ENCODE measurements at regions not wholly inside any gene's neighbourhood (a gene's known extent, or its start where the extent isn't known, plus 50 kb on each side); places are given as distances from the start of the nearest gene placed in this dataset.

DNA sequence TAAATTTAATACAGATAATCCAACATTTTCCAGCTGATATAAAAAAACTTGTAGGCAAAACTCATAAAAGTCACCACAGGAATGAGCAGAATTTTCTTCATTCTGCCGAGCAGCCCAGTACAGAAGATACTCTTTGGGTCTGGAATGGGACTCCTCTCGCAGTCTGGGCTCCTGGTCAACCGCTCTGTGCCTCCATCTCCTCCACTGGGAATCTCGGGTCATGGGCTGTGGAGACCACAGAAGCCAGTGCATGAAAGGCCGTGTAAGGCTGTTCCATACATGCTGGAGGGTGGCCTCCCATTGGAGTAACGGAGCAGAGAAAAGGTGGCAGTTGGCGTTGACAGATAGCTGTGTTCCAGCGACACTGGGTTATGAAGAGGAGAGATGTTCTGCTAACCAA lies 616.4 kb upstream of the MGMT start:
- no peak overlapping the region for H3K4me3 ChIP-seq (ENCODE audit: low read depth, low read length, poor library complexity, severe bottlenecking)
- H3K9ac ChIP-seq (ENCODE audit: low read length), result no peak overlapping the region
- no peak for TF ChIP-seq EZH2 (IDR thresholded peaks at IDR 0.05; ENCODE audit: borderline replicate concordance, low read length)
- TF ChIP-seq, protein P1, sequence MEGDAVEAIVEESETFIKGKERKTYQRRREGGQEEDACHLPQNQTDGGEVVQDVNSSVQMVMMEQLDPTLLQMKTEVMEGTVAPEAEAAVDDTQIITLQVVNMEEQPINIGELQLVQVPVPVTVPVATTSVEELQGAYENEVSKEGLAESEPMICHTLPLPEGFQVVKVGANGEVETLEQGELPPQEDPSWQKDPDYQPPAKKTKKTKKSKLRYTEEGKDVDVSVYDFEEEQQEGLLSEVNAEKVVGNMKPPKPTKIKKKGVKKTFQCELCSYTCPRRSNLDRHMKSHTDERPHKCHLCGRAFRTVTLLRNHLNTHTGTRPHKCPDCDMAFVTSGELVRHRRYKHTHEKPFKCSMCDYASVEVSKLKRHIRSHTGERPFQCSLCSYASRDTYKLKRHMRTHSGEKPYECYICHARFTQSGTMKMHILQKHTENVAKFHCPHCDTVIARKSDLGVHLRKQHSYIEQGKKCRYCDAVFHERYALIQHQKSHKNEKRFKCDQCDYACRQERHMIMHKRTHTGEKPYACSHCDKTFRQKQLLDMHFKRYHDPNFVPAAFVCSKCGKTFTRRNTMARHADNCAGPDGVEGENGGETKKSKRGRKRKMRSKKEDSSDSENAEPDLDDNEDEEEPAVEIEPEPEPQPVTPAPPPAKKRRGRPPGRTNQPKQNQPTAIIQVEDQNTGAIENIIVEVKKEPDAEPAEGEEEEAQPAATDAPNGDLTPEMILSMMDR (IDR thresholded peaks at IDR 0.05; ENCODE audit: low read length), result no peak
- no peaks in the 10 kb centered on the region for H3K36me3 ChIP-seq (ENCODE audit: insufficient read depth, low read length)
- H3K9me2 ChIP-seq (ENCODE audit: low read depth, low read length), result no peaks in the 10 kb centered on the region
- no peak overlapping the region for H3K27ac ChIP-seq (ENCODE audit: low read depth, low read length, poor library complexity, severe bottlenecking)
- H3K79me2 ChIP-seq (ENCODE audit: insufficient read depth, low read length), result no peaks in the 10 kb centered on the region
- no peaks in the 10 kb centered on the region for H4K20me1 ChIP-seq (ENCODE audit: insufficient read depth, low read length)
- H3K4me2 ChIP-seq (ENCODE audit: low read length), result no peak overlapping the region
- H3F3A ChIP-seq (ENCODE audit: insufficient read depth, low read length), result no peaks in the 10 kb centered on the region
- no peaks in the 10 kb centered on the region for H3K4me1 ChIP-seq (ENCODE audit: insufficient read depth, low read length, severe bottlenecking)
- no peak overlapping the region for H2AFZ ChIP-seq (ENCODE audit: low read length)
- no peaks in the 10 kb centered on the region for H3K9me3 ChIP-seq (ENCODE audit: low read length)
- no peaks in the 10 kb centered on the region; the same call in 1 of the 2 replicates for H3K27me3 ChIP-seq (ENCODE audit: insufficient read depth, low read length)

DNA sequence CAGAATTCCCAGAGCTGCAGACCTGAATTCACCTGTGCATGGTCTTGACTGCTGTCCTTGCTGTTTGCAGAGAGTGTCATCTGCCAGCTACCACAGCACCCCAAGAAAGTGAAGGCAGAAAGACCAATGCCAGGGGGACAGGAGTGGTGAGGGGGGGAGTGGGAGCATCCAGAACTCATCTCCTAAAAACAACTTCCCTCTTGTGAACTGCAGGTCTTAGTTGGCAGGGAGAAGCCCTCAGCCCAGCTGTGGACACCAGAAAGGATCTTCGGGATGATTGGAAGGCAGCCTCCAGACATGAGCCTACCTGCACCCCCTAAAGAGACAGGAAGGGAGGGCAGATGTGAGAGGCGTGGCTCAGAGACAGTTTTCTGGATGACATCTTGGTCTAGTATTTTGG lies 615.8 kb upstream of the MGMT start:
- Histone ChIP-seq H3K36me3 (ENCODE audit: insufficient read depth, low read length) (no peaks in the 10 kb centered on the region), H3K27ac (ENCODE audit: low read depth, low read length, poor library complexity, severe bottlenecking) (no peak overlapping the region), H3K4me3 (ENCODE audit: low read depth, low read length, poor library complexity, severe bottlenecking) (no peak overlapping the region), H3F3A (ENCODE audit: insufficient read depth, low read length) (no peaks in the 10 kb centered on the region), H3K79me2 (ENCODE audit: insufficient read depth, low read length) (no peaks in the 10 kb centered on the region), H2AFZ (ENCODE audit: low read length) (no peak overlapping the region), H3K4me2 (ENCODE audit: low read length) (no peak overlapping the region), H3K4me1 (ENCODE audit: insufficient read depth, low read length, severe bottlenecking) (no peaks in the 10 kb centered on the region), H3K9me2 (ENCODE audit: low read depth, low read length) (no peaks in the 10 kb centered on the region), H4K20me1 (ENCODE audit: insufficient read depth, low read length) (no peaks in the 10 kb centered on the region), H3K27me3 (ENCODE audit: insufficient read depth, low read length) (no peaks in the 10 kb centered on the region; the same call in 1 of the 2 replicates), H3K9me3 (ENCODE audit: low read length) (no peaks in the 10 kb centered on the region), H3K9ac (ENCODE audit: low read length) (no peak overlapping the region)
- no peak for TF ChIP-seq EZH2 (IDR thresholded peaks at IDR 0.05; ENCODE audit: borderline replicate concordance, low read length)
- TF ChIP-seq, protein P1 (IDR thresholded peaks at IDR 0.05; ENCODE audit: low read length), result no peak

DNA sequence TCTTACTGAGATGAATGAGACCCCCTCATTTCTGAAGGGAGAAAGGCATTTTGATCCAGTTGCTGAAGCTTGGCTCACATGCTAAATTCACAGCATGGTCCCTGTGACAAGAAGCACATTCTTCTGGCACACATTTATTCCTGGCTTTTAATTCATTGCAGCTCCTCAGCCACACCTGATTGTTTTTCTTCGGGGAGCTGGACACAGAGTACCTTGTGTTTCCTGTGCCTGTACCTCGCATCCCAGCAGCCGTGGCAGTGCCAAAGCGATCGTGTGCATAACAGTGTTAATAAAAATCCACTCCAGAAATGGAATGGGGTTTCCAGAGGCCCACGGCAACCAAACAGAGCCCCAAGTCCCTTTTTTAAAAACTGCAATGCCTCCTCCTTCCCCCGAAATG lies 615.3 kb upstream of the MGMT start:
- Histone ChIP-seq H3K4me1 (ENCODE audit: insufficient read depth, low read length, severe bottlenecking) (no peaks in the 10 kb centered on the region), H3K9me3 (ENCODE audit: low read length) (no peaks in the 10 kb centered on the region), H3K36me3 (ENCODE audit: insufficient read depth, low read length) (no peaks in the 10 kb centered on the region), H3K9me2 (ENCODE audit: low read depth, low read length) (no peaks in the 10 kb centered on the region), H3K79me2 (ENCODE audit: insufficient read depth, low read length) (no peaks in the 10 kb centered on the region), H3K4me3 (ENCODE audit: low read depth, low read length, poor library complexity, severe bottlenecking) (no peak overlapping the region), H4K20me1 (ENCODE audit: insufficient read depth, low read length) (no peaks in the 10 kb centered on the region), H2AFZ (ENCODE audit: low read length) (no peak overlapping the region), H3F3A (ENCODE audit: insufficient read depth, low read length) (no peaks in the 10 kb centered on the region), H3K27ac (ENCODE audit: low read depth, low read length, poor library complexity, severe bottlenecking) (no peak overlapping the region), H3K4me2 (ENCODE audit: low read length) (no peak overlapping the region), H3K9ac (ENCODE audit: low read length) (no peak overlapping the region), H3K27me3 (ENCODE audit: insufficient read depth, low read length) (no peaks in the 10 kb centered on the region; the same call in 1 of the 2 replicates)
- TF ChIP-seq EZH2 (IDR thresholded peaks at IDR 0.05; ENCODE audit: borderline replicate concordance, low read length), result no peak
- TF ChIP-seq, protein P1 (IDR thresholded peaks at IDR 0.05; ENCODE audit: low read length), result no peak
